PC-3 (cell line): ENCODE measurements at regions not wholly inside any gene's neighbourhood (a gene's known extent, or its start where the extent isn't known, plus 50 kb on each side); places are given as distances from the start of the nearest gene placed in this dataset.

ENCODE experiments used
- ATAC-seq: fragments of 200-7000 bp; cut with Tn5 transposase; 2 replicates; pipeline ENCODE4 v1.9.1; 2020; ENCODE audit warnings: mild to moderate bottlenecking, moderate library complexity
- BruUV-seq: library from RNA; stranded (reverse); fragments of 400-500 nt; replicated peaks from 2 replicates; lab custom pipeline; 2021; lab: Mats Ljungman, UMichigan
- CTCF ChIA-PET: fragments of 300-600 bp; sonication (Branson Sonifier 250); formaldehyde crosslinking; loops from one replicate; lab custom pipeline; 2022; ENCODE audit warnings: antibody characterized with exemption; lab: Charles Lee
- POLR2A ChIA-PET: fragments of 300-600 bp; sonication (Branson Sonifier 250); formaldehyde crosslinking; loops from one replicate; lab custom pipeline; 2022; ENCODE audit warnings: antibody characterized with exemption; ENCODE audit not compliant: unreplicated experiment; lab: Charles Lee
- DNase-seq: peaks from one replicate; pipeline ENCODE4 v3.0.0-alpha.2; 2015
- H2AFZ ChIP-seq: fragments of 300-600 bp; sonication (generic); 2 replicates; pipeline ENCODE4 v1.6.0; 2016; ENCODE audit warnings: antibody characterized with exemption, low read length
- H3F3A ChIP-seq: fragments of 300-600 bp; sonication (generic); one replicate; pipeline ENCODE4 v1.6.0; 2017; ENCODE audit warnings: antibody characterized with exemption, low read length, control low read depth, mild to moderate bottlenecking; ENCODE audit not compliant: unreplicated experiment
- H3K27ac ChIP-seq: fragments of 300-600 bp; sonication (generic); 2 replicates; pipeline ENCODE4 v1.5.1; 2016; ENCODE audit warnings: mild to moderate bottlenecking, low read length
- H3K27me3 ChIP-seq: fragments of 300-600 bp; sonication (generic); 2 replicates; pipeline ENCODE4 v1.6.1; 2016; ENCODE audit warnings: low read length, mixed read lengths
- H3K36me3 ChIP-seq: fragments of 300-600 bp; sonication (generic); 2 replicates; pipeline ENCODE4 v1.6.1; 2016; ENCODE audit warnings: low read depth, mixed run types, low read length, mixed read lengths
- H3K4me1 ChIP-seq: fragments of 300-600 bp; sonication (generic); 2 replicates; pipeline ENCODE4 v1.5.1; 2016; ENCODE audit warnings: low read length; ENCODE audit not compliant: insufficient read depth
- H3K4me2 ChIP-seq: fragments of 300-600 bp; sonication (generic); 2 replicates; pipeline ENCODE4 v1.6.0; 2016; ENCODE audit warnings: low read length
- H3K4me3 ChIP-seq: fragments of 300-600 bp; sonication (generic); 2 replicates; pipeline ENCODE4 v1.5.1; 2016; ENCODE audit warnings: mild to moderate bottlenecking, low read length, mixed read lengths
- H3K79me2 ChIP-seq: fragments of 300-600 bp; sonication (generic); 2 replicates; pipeline ENCODE4 v1.6.1; 2017; ENCODE audit warnings: low read length, mixed read lengths
- H3K9ac ChIP-seq: fragments of 300-600 bp; sonication (generic); 2 replicates; pipeline ENCODE4 v1.6.0; 2016; ENCODE audit warnings: mild to moderate bottlenecking, low read length
- H3K9me2 ChIP-seq: fragments of 300-600 bp; sonication (generic); replicated peaks from 2 replicates; pipeline ENCODE4 v1.6.1; 2016; ENCODE audit warnings: mixed run types, low read length, mixed read lengths
- H3K9me3 ChIP-seq: fragments of 300-600 bp; sonication (generic); 2 replicates; pipeline ENCODE4 v1.6.1; 2016; ENCODE audit warnings: low read length, mixed read lengths
- H4K20me1 ChIP-seq: fragments of 300-600 bp; sonication (generic); 2 replicates; pipeline ENCODE4 v1.6.1; 2016; ENCODE audit warnings: low read length, mixed read lengths
- EZH2 ChIP-seq: fragments of 300-600 bp; sonication (generic); IDR thresholded peaks from one replicate; pipeline ENCODE4 v1.6.1; 2017; ENCODE audit warnings: antibody characterized with exemption, mild to moderate bottlenecking, low read length; ENCODE audit not compliant: unreplicated experiment
- EZH2phosphoT487 ChIP-seq: fragments of 300-600 bp; sonication (generic); IDR thresholded peaks from 2 replicates; pipeline ENCODE4 v1.6.1; 2018; ENCODE audit warnings: mild to moderate bottlenecking, antibody characterized with exemption, low read length, borderline replicate concordance
- intact Hi-C: fragments of 100-400 bp; cut with micrococcal nuclease; formaldehyde crosslinking; loops from 2 replicates; pipeline ENCODE4 v1.9.0; 2023
- TF ChIP-seq, protein P1 (sequence below): fragments of 300-600 bp; sonication (generic); conservative IDR thresholded peaks from 2 replicates; pipeline ENCODE4 v1.5.1; 2017; ENCODE audit warnings: antibody characterized with exemption, low read depth, mild to moderate bottlenecking, low read length

DNA sequence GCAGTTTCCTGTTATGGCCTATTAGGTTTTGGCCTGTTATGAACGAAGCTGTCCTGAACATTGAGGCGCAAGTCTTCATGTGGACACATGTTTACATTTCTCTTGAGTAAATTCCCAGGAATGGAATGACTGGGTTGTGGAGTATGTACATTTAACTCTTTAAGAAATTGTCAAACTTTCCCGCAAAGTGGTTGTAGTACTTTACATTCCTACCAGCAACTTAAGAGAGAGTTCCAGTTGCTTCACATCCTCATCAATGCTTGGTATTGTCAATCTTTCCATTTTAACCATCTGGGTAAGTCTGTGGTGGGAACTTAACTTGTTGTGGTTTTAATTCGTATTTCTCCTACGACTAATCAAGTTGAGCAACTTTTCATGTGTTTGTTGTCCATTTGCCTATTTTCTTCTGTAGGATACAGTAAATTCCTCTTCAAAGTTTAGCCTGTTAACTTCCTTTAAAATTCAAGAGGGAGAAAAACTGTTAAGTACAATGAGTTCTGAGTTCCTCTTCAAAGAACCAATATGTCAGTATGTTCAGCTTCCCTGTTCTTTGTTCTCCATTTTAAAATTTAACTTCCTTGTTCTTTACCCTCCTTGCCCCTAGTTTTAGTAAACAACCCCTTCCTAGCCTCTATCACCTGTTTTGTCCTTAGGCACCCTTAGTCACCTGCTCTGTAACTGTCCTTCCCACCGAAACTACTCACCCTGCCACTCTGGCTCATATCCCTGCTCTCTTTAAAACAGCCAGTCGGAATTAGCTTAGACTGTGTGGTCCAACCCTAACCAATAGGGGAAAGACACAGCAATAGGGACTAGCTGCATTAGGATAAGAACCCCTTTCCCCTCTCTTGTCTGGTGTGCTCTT lies 74.0 kb downstream of the FAM241B start:
- Histone ChIP-seq H4K20me1 (no peaks in the 10 kb centered on the region), H3K9me2 (no peaks in the 10 kb centered on the region), H3K79me2 (no peaks in the 10 kb centered on the region), H3K9me3 (0 out of 2 replicates have a peak, but pooled peaks cover 8% of the 10 kb centered on the region), H3K36me3 (no peaks in the 10 kb centered on the region), H3K4me2 (peak overlapping the region; percentile 20), H3K9ac (peak overlapping the region; percentile 7; the same call in 1 of the 2 replicates), H3K27ac (peak overlapping the region; percentile 73), H3K4me3 (no peak overlapping the region), H2AFZ (0 out of 2 replicates have a peak overlapping the region, but pooled peaks have one; percentile 4), H3K4me1 (peaks cover 18% of the 10 kb centered on the region), H3F3A (peaks cover 16% of the 10 kb centered on the region), H3K27me3 (peaks cover 20% of the 10 kb centered on the region; the same call in 1 of the 2 replicates)
- ChIA-PET POLR2A (no interaction called here), CTCF (no interaction called here)
- DNase-seq (peak; percentile 96), ATAC-seq (peak; percentile 84)
- intact Hi-C loops, result no loop called here
- no TSS peak for BruUV-seq
- TF ChIP-seq, protein P1, sequence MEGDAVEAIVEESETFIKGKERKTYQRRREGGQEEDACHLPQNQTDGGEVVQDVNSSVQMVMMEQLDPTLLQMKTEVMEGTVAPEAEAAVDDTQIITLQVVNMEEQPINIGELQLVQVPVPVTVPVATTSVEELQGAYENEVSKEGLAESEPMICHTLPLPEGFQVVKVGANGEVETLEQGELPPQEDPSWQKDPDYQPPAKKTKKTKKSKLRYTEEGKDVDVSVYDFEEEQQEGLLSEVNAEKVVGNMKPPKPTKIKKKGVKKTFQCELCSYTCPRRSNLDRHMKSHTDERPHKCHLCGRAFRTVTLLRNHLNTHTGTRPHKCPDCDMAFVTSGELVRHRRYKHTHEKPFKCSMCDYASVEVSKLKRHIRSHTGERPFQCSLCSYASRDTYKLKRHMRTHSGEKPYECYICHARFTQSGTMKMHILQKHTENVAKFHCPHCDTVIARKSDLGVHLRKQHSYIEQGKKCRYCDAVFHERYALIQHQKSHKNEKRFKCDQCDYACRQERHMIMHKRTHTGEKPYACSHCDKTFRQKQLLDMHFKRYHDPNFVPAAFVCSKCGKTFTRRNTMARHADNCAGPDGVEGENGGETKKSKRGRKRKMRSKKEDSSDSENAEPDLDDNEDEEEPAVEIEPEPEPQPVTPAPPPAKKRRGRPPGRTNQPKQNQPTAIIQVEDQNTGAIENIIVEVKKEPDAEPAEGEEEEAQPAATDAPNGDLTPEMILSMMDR, result no peak
- TF ChIP-seq EZH2 (no peak), EZH2phosphoT487 (no peak)

DNA sequence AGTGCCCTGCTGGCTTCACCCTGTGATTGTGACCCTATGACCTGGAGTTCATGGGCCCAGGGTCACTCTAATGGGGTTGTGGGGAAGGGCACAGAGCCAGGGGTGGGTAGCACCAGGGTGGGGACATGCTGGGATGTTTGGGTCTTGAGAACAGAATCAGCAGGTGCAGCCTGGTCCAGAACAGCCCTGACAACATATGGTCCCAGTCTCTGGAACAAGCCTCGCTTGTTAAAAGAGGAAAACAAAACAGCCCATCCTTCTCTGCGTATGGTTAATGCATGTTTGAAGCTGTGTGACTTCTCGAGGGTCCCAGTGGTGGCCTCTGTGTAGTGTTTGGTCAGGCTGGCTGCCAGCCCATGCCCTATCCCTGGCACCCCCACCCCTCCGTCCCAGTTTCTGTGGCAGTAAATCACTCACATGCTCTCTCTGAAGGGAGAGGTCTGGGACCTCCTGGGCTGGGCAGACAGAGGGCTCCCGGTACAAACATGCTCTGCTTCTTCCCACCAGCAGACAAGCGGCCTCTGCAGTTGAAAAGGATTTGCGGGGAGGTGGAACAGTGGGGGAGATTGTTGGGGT lies 79.4 kb downstream of the FAM241B start:
- Histone ChIP-seq H3K9me2 (no peaks in the 10 kb centered on the region), H3K4me3 (no peak overlapping the region), H3K9ac (no peak overlapping the region), H3K27ac (no peak overlapping the region), H3K4me2 (no peak overlapping the region), H3K79me2 (no peaks in the 10 kb centered on the region), H3K9me3 (0 out of 2 replicates have a peak, but pooled peaks cover 6% of the 10 kb centered on the region), H3K27me3 (peaks cover 5% of the 10 kb centered on the region; the same call in 1 of the 2 replicates), H3K4me1 (peaks cover 2% of the 10 kb centered on the region; the same call in 1 of the 2 replicates), H4K20me1 (no peaks in the 10 kb centered on the region), H3K36me3 (no peaks in the 10 kb centered on the region), H2AFZ (no peak overlapping the region), H3F3A (peaks cover 4% of the 10 kb centered on the region)
- ATAC-seq (no peak), DNase-seq (no peak)
- BruUV-seq, result no TSS peak
- TF ChIP-seq EZH2 (no peak), EZH2phosphoT487 (no peak)
- TF ChIP-seq, protein P1, result no peak
- intact Hi-C loops, result no loop called here
- ChIA-PET POLR2A (no interaction called here), CTCF (no interaction called here)
